ENCODE measurements at regions not wholly inside any gene's neighbourhood (a gene's known extent, or its start where the extent isn't known, plus 50 kb on each side); places are given as distances from the start of the nearest gene placed in this dataset.

DNA sequence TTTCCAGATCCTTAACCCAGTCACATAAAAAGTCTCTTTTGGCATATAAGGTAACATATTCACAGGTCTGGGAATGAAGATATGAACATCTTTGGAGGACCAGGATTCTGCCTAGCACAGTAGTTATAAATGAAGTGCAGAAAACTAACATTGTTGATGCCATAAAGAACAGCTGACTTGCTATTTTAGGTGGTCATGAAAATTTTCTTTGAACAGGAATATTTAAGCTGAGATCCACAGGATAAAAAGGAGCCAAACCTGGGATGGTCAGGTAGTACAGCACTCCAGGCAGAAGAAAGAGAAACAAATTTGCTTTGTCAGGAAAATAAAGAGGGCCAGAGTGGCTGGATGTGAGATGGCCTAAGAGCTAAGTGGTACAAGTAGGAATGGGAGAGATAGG lies 80.0 kb downstream of the CENPW start:
- no peak for DNase-seq (ENCODE audit: low read depth)

DNA sequence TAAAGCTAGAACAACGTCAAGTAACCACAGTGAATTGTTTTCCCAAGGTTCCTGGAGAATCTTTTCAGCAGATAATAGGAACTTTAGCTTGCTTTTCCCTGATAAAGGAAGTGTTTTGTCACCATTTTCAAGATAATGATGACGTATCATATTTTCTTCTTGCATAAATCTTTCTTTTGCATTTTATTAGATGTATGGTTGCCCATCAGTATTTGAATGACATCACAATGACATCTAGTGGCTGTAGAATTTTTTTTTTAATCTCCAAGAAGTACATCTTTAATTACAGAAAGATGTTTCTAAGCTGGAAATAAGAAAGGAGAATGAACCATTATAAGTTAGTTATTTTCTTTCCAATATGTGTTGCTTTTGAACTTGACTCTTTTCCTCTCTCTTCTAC lies 83.0 kb downstream of the CENPW start:
- no peak for DNase-seq (ENCODE audit: low read depth)

DNA sequence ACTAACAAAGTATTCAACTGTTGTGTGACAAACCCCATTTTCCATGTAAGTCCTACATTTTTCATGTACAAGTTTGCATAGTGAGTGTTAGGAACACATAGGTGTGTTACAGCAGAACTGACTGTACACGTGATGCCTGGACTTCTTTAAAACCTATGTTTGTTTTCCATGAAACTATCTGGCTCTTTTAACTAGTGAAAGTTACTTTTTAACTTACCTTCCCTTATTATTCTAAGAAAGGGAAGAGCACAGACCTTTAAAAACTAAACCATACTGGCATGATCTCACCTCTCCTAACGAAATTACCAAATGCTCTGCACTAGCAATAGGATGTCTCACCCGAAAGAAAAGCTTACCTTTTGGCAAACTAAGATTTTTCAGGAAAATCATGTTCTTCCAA lies 87.8 kb downstream of the CENPW start:
- DNase-seq (ENCODE audit: low read depth): no peak

DNA sequence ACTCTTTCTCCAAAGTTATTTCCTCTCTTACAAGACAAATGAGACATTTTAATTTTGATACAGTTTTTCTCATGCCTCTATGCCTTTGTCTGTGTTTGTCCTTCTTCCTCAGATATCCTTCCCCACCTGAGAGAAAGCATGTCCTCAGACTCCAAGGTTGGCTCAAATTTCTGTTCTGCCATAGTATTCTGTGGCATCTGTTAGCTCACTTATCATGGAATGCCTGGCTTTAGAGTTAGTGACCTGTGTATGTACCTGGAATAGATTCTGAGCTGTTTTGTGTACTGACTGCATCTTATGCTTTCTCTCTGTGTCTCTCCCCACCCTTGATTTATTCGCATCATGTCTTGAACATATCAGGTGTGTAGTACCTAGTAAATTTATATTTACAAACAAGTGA lies 90.0 kb downstream of the CENPW start:
- no peak for DNase-seq (ENCODE audit: low read depth)

DNA sequence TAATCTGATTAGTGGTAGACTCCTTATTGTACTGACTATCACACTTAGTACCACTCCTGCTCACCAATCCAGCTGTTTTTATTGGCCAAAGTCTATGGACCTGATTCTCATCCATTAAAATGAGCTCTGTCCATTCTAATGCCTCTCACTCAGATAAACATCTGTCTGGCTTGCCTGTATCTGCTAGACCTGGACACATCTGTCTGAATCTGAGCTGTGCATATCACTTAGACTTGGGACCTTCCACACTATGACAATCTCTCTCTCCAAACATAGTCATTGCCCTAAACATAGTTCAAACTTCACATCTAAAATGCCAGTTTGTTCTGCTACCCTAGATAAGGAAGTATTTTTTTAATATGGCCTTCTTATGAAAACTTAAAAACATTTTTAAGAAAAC lies 92.6 kb downstream of the CENPW start:
- no peak for DNase-seq (ENCODE audit: low read depth)

DNA sequence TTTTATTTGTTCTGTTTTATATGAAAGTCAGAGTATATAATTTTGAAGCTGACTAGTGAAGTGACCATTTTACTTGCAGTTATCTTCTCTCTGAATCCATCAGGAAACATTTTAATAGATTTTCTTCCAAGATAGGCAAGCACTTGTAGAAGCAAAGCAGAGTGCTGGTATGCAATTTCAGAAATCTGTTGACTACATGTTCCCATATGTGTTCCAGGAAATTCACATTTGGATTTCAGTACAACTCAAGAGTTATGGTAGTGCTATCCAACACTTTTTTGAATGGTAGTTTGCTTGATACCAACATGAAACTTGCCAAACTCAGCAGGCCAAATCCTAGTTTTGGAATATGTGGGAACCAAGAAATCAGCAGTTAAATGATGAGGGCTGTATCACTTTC lies 94.0 kb downstream of the CENPW start:
- no peak for DNase-seq (ENCODE audit: low read depth)

DNA sequence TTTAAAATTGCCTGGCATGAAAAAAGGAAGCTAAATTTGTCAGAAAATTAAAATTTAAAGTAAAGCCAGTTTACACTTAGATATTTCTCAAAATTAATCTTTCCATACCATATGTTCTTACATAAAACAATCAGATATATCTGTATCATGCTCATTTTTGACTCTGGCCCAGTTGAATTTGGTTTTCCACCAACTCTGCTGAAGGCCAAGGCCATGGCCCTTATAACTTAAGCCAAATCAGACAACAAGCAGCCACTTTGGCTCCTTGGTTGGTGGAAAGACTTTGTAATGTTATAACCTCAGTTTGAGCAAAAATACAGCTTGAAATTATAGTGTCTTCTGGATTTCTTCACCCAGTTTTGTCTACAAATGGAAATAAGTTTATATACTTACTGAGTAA lies 97.3 kb downstream of the CENPW start:
- no peak for DNase-seq (ENCODE audit: low read depth)

DNA sequence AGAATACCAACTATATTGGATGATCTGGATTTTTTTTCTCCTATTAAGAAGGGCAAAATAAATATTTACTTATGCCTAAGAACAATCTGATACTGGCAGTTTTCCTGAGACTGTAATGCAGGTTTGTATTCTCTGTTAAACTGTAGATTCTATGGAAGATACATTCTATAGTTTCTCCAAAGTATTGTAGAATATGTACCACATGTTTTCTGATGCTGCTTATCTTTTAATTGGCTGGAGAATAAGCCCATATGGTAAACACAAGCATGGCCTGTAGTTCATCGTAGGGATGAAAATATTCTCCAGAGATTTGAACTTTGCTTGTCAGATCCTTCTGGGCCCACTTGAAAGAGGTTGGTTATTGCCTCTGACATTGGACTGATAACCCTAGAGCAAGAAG lies 99.1 kb downstream of the CENPW start:
- DNase-seq (ENCODE audit: low read depth): no peak

DNA sequence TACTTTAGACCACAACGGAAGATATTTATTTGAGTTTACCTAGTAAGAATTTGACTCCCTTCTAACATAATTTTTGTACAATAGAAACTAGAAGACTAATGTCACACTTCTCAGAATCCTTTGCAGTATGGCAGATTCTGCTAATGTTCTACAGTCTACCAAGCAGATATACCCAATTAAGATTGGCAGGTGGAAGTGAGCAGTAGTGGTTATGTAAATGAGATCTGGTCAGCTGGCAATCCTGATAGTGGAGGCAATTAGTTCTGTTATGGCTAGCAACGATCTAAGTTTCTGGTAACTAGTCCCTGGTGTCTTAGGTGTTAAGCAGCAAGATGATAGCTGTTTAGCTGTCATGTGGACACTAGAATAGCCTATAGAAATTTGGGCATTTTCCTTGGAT lies 101.0 kb downstream of the CENPW start:
- no peak for DNase-seq (ENCODE audit: low read depth)

DNA sequence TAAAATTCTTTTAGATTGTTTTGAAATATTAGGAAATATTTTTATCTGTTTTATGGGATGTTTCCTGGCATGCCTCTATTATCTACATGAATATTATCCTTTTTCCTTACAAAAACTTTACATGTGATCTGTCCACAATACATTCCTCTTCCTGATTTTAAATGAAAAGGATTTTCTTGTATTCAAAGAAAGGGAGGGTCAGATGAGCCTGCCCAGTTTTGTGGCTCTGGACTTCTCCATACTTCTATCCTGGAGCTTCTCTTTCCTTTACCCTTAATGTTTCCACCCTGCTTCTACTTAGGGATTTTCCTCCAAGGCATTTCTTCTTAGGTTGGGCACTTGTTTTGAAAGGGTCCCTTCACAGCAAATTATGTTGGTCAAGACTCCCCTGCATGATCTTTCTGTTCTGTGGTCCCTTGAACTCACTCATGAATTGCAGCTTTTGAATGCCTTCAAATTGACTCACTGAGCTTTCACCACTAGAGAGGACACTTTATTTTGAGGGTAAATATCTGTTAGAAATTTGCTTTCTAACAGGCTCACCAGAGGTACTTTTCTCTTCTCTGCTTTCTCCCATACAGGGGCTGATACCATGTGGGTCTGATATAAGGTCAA lies 104.9 kb downstream of the CENPW start:
- peak; percentile 1 for DNase-seq (ENCODE audit: low read depth)

DNA sequence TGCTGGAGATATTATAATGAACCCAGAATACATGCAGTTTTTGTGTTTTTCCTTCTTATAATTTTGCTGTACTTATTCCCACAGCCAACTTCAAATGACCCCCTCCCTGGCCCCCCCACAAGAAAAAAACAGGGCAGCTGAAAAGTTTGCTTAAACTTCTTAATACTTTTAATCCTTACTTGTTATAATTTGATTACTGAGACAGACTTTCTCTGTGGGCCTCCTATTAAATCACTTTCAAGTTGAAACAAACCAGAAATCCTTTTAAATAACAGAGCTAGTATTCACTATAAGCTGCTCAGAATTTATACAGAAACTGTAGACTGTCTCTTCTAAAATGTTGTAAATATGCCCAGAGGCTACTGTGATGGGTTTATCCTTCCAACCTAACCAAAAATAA lies 106.3 kb downstream of the CENPW start:
- no peak for DNase-seq (ENCODE audit: low read depth)

DNA sequence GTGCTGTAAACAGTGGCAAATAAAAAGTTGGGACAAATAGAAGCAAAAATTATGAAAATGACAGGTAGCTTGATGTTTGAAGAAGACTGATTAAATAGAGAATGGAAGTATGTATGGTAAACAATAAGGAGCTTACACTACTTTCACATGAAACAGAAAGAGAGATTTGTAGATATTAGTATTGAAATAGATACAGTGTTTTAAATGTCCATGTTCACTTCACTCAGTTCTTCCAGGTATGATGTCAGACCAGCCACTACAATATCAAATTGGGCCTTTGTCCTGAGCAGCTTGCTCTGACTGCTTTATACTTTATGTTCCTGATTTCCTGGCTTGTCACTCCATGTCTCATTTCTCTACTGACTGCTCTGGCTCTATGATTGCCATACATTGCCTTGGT lies 107.5 kb downstream of the CENPW start:
- DNase-seq (ENCODE audit: low read depth): no peak

DNA sequence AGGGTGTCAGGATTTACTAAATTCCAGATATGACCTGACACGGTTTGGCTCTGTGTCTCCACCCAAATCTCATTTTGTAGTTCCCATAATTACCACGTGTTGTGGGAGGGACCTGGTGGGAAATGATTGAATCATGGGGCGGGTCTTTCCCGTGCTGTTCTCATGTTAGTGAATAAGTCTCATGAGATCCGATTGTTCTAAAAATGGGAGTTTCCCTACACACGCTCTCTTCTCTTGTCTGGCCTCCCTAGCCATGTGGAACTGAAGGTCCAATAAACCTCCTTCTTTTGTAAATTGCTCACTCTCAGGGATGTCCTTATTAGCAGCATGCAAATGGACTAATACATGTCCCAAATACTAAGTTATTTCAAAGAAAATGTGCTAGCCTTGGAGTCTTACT lies 121.1 kb downstream of the CENPW start:
- DNase-seq (ENCODE audit: low read depth): no peak

DNA sequence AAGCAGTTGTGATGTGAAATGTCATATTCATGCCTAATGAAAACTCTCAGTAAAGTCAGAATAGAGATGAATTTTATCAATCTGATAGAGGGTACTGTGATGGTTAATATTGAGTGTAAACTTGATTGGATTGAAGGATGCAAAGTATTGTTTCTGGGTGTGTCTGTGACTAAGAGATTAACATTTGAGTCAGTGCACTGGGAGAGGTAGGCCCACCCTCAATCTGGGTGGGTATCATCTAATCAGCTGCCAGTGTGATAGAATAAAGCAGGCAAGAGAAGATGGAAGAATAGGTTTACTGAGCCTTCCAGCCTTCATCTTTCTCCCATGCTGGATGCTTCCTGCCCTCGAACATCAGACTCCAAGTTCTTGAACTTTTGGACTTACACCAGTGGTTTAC lies 124.3 kb downstream of the CENPW start:
- DNase-seq (ENCODE audit: low read depth): no peak

DNA sequence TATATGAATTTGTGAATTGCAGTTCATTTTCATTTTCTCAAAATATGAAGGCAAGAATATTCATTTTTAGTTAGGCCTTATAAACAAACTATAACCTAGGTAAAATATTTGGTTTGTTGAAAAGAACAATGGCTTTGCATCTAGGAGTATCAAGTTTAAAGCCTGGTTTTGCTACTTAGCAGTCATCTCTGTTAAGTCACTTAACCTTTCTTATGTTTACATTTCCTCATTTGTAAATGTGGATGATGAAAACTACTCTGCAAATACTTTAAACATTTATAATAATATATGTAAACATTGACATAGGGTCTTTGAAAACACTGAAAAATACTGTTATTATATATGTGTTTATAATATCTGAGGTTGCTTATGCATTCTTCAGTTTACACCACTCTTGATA lies 135.5 kb downstream of the CENPW start:
- no peak for DNase-seq (ENCODE audit: low read depth)

DNA sequence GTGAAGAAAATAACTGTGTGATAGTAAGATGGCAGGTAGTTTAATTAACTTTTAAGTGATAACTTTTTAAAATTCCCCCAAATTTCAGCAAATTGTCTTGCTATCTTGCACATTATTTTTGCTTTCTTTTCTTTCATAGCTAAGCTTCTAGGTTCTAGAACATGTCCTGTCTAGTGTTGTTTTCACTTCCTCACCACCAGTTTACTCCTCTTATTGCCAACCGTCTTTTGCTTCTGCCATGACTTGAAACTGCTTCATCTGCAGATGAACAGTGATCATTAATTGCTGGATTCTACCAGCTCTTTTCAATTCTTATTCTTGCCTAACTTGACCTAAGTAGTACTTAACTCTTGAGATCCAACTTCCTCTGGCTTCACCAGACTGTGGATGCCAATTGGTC lies 137.8 kb downstream of the CENPW start:
- DNase-seq (ENCODE audit: low read depth): no peak

DNA sequence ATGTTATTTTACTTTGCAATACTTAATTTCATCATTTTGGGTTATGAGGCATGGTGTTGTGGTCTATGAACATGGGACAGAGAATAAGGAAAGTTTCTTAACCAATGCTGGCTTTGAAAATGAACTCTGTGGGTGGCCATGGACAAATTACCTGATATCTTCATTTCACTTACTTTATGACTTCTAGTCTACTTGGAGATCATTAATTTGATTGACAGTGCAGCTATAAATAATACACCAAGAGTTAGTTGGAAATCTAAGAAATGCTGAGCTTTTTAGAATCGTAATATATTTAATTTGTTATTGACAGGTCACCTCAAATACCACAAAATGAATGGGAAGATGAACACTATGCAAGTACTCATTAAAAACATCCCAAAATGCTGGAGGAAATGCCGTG lies 140.4 kb downstream of the CENPW start:
- no peak for DNase-seq (ENCODE audit: low read depth)

DNA sequence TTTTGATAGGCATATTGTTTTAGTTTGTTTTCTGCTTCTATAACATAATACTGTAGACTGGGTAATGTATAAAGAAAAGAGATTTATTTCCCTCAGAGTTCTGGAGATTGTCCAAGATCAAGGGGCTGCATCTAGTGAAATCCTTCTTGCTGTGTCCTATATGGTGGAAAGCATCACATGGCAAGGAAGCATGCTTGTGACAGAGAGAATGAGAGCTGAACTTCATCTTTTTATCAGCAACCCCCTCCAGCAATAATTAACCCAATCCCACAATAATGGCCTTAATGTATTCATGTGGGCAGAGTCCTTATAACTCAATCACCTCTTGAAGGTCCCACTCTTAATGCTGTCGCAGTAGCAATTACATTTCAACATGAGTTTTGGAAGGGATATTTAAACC lies 141.4 kb downstream of the CENPW start:
- DNase-seq (ENCODE audit: low read depth): no peak

DNA sequence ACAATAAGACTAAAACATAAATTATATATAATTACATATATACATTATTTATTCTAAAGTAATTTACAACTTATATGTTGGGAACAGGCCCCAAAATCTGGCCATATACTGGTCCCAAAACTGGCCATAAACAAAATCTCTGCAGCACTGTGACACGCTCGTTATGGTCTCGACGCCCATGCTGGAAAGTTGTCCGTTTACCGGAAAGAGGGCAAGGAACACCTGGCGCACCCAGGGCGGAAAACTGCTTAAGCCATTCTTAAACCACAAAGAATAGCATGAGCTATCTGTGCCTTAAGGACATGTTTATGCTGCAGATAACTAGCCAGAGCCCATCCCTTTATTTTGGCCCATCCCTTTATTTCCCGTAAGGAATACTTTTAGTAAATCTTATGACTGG lies 164.9 kb downstream of the CENPW start:
- no peak for DNase-seq (ENCODE audit: low read depth)

DNA sequence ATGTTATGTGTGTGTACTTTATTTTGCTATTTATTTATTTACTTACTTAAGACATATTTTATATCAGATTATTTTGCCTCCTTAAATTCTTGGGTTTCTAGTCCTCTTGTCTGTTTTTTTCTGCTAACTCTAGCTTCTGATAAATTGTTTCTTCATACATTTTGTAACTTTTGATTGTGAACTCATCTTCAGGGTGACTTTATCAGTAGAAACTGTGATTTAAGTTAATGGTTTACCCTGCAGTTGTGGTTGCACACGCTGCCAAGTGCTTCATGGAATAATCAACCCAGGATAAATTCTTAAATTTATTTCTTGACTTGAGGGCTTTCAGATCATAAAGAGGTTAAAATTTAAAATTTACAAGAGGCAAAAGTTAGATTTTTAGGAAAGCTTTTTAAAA lies 173.3 kb downstream of the CENPW start:
- DNase-seq (ENCODE audit: low read depth): no peak

DNA sequence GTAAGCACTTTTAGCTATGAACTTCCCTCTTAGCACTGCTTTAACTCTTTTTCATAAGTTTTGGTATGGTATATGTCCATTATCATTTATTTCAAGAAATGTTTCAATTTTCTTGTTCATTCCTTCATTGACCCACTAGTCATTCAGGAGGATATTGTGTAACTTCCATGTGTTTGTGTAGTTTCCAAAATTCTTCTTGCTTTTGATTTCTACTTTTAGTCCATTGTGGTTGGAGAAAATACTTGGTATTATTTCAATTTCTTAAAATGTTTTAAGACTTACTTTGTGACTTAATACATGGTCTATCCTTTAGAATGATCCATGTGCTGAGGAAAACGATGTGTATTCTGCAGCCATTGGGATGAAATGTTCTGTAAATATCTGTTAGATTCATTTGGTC lies 176.5 kb downstream of the CENPW start:
- no peak for DNase-seq (ENCODE audit: low read depth)

DNA sequence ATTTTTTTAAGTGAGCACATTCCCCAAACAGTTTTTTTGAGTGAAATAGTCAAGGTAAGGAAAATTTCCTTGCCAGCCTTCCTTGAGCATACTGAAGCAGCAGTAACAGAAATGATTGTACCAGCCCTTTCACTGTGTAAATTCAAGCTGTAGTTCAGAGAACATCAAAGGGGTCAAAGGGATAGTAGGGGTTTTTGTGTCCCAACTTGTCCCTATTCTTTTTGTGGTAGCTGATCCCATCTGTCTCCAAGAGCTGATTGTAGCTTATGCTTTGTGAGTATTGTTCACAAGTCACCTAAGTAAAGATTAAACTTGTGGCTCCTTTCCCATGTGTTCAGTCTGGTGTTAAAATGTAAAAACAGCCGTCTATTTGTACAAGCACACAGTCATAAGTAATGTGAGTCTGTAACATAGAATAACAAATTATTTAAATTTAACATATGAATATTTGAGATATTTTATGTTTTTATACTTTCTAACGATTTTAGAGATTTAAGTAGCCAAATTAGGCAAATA lies 185.0 kb downstream of the CENPW start:
- no peak for DNase-seq (ENCODE audit: low read depth)

DNA sequence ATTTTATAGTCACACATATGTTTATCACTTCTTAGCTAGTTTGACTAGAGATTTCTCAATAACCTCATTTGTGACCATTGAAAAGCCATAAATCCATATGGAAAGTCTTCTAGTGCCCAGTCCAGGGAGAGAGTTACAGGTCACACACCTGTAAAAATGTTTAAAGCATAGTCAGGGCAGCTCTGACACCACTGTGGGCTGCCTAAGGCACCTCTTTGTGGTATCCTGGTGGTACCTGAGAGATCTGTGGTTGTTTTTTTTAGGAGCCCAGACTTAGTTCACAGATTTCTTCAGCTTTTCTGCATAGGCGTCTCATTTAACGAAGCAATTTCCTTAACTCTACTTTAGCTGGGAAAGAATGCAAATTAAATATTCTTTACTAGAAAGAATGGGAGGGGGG lies 186.6 kb downstream of the CENPW start:
- no peak for DNase-seq (ENCODE audit: low read depth)

DNA sequence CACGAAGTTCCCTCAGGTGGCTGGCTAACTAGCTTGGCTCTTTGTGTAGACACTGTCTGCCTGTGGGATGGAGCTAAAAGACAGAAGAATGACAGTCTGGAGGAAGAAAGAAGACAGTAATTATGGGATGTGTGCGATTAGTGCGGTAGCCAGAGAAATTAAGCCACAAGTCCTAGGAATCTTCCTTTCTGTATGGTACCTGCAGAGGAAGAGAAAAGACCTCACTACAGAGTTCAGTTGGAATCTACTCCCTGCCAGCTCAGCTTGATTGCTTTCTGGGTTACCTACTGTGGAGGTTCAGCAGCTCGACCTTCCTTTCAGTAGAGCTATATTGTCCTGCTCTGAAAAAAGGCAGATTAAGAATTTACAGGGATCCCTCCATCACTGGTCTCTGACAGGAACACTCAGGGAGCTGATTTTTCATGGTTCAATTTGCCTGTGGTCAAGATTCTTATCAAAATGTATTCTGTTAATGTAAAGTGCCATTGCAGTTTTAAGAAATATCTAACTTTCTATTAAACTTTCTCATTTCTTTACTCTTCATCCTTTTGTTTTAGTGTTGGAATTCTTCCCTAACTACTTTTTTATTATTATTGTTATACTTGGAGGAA lies 187.2 kb downstream of the CENPW start:
- no peak for DNase-seq (ENCODE audit: low read depth)
